ENCODE measurements at regions not wholly inside any gene's neighbourhood (a gene's known extent, or its start where the extent isn't known, plus 50 kb on each side); places are given as distances from the start of the nearest gene placed in this dataset.

DNA sequence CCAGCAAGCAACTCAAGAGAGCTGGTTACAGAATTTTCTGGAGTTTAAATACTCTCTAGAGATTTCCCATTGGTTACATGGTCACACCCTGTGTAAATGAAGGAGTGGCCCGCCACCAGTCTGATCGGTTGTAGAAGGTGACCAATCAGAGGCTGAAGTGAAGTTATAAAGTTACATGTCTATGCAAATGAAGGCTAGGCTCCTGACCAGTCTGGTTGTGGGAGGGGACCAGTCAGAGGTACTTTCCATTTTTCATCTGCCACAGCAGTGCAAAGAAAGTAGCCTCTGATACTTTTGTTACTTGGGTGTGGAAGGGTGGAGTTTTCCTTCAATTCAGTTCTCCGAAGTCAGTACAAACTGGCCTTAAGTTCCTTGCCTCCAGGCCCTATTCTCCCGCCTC lies 273.7 kb downstream of the BARHL2 start:
- WGBS, 2 donors (ENCODE audit: low coverage in 1 of 2), result 75 to 76% methylated on average over 2 to 4 of the region's 4 CpGs
- H3K9me3 ChIP-seq, result no peaks in the 10 kb centered on the region
- intact Hi-C loops (cut with DNase I; ENCODE audit: low total_unique reads) (no loop called here), in situ Hi-C loops (cut with MboI; ENCODE audit: low pct_ligation_motif_present in 1 of 4, low pct_unique_long_range_greater_than_20kb in 1 of 4, low sequenced_read_pairs in 3 of 4) (no loop called here)
- H3K27me3 ChIP-seq, result no peaks in the 10 kb centered on the region
- TF ChIP-seq EP300 (IDR thresholded peaks at IDR 0.05; ENCODE audit: low read depth) (no peak), POLR2AphosphoS5 (IDR thresholded peaks at IDR 0.05) (no peak), POLR2A (IDR thresholded peaks at IDR 0.05) (no peak)
- TF ChIP-seq, protein P1, sequence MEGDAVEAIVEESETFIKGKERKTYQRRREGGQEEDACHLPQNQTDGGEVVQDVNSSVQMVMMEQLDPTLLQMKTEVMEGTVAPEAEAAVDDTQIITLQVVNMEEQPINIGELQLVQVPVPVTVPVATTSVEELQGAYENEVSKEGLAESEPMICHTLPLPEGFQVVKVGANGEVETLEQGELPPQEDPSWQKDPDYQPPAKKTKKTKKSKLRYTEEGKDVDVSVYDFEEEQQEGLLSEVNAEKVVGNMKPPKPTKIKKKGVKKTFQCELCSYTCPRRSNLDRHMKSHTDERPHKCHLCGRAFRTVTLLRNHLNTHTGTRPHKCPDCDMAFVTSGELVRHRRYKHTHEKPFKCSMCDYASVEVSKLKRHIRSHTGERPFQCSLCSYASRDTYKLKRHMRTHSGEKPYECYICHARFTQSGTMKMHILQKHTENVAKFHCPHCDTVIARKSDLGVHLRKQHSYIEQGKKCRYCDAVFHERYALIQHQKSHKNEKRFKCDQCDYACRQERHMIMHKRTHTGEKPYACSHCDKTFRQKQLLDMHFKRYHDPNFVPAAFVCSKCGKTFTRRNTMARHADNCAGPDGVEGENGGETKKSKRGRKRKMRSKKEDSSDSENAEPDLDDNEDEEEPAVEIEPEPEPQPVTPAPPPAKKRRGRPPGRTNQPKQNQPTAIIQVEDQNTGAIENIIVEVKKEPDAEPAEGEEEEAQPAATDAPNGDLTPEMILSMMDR (IDR thresholded peaks at IDR 0.05), result no peak
- H3K4me3 ChIP-seq, result no peak overlapping the region
- H3K27ac ChIP-seq, result no peak overlapping the region
- no peaks in the 10 kb centered on the region for H3K36me3 ChIP-seq
- no peaks in the 10 kb centered on the region for H3K4me1 ChIP-seq
- DNase-seq, result no peak

DNA sequence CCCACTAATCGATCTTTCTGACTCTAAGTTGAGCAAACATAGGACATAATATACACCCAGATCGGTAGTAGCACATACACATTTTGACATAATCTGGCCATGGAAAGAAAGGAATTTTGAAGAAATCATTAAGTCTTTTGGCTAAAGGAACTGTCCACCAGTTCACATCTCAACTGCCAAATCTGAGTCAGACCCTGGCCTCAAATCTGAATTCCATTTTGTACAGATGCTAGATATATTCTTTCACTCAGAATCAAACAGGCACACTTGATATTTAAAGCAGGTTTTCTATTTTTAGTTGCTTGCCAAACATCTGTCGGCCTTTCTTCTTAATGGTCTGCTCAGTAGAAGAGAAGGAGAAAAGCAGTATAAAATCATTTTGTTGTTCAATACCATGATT lies 281.8 kb downstream of the BARHL2 start:
- intact Hi-C loops (cut with DNase I; ENCODE audit: low total_unique reads), result loop anchor here (5.0 kb wide), 1 partner anchor 1148 kb away; no protein-coding TSS in a partner anchor
- Histone ChIP-seq H3K9me3 (no peaks in the 10 kb centered on the region), H3K4me3 (no peak overlapping the region), H3K27ac (no peak overlapping the region), H3K36me3 (no peaks in the 10 kb centered on the region), H3K4me1 (no peaks in the 10 kb centered on the region), H3K27me3 (no peaks in the 10 kb centered on the region)
- no peak for DNase-seq
- TF ChIP-seq POLR2AphosphoS5 (IDR thresholded peaks at IDR 0.05), result no peak
- WGBS, 2 donors (ENCODE audit: low coverage in 1 of 2), result 71 to 86% methylated on average over 3 of the region's 3 CpGs
- in situ Hi-C loops (cut with MboI; ENCODE audit: low pct_ligation_motif_present in 1 of 4, low pct_unique_long_range_greater_than_20kb in 1 of 4, low sequenced_read_pairs in 3 of 4), result no loop called here

DNA sequence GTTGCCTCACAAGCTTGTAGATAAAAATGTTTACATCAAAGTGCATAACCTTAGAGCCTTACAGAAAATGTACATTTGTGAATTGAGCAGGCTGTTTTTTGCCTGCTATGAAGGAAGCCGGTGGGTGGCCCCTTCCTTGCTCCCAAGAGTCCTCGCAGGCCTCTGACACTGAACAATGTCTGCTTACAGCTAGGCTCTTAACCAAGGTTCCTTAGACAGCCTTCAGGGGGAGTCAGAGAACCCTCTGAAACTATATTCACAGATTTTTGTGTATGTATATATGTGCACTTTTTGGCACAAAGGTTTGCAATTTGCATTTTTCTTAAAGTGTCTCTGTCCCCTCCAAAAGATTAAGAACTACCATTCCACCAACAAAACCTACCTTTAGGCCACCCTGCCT lies 282.6 kb downstream of the BARHL2 start:
- no peak overlapping the region for H3K27ac ChIP-seq
- H3K4me3 ChIP-seq, result no peak overlapping the region
- H3K36me3 ChIP-seq, result no peaks in the 10 kb centered on the region
- no peak for DNase-seq
- TF ChIP-seq POLR2A (IDR thresholded peaks at IDR 0.05), result no peak
- TF ChIP-seq EP300 (IDR thresholded peaks at IDR 0.05; ENCODE audit: low read depth), result no peak
- TF ChIP-seq POLR2AphosphoS5 (IDR thresholded peaks at IDR 0.05), result no peak
- TF ChIP-seq, protein P1 (IDR thresholded peaks at IDR 0.05), result no peak
- no peaks in the 10 kb centered on the region for H3K9me3 ChIP-seq
- WGBS, 2 donors (ENCODE audit: low coverage in 1 of 2), result 60 to 80% methylated on average over 1 to 2 of the region's 2 CpGs
- intact Hi-C loops (cut with DNase I; ENCODE audit: low total_unique reads), result no loop called here
- in situ Hi-C loops (cut with MboI; ENCODE audit: low pct_ligation_motif_present in 1 of 4, low pct_unique_long_range_greater_than_20kb in 1 of 4, low sequenced_read_pairs in 3 of 4), result no loop called here
- H3K4me1 ChIP-seq, result no peaks in the 10 kb centered on the region
- H3K27me3 ChIP-seq, result no peaks in the 10 kb centered on the region

DNA sequence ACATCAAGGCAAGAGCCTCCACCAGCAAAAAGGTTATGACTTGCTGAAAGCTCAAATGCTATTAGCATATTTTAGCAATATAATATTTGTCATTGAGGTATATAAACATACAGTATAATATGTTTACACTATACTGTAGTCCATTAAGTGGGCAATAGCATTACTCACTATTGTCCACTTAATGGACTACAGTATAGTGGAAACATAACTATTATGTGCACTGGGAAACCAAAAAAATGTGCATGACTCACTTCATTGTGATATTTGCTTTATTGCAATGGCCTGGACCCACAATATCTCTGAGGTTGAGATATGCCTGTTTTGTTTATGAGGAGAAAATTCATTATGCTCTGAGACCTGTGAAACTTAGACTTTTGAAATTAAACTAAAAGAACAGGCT lies 300.0 kb downstream of the BARHL2 start:
- H3K27ac ChIP-seq, result no peak overlapping the region
- no peaks in the 10 kb centered on the region for H3K9me3 ChIP-seq
- DNase-seq, result no peak
- TF ChIP-seq, protein P1 (IDR thresholded peaks at IDR 0.05), result no peak
- TF ChIP-seq POLR2A (IDR thresholded peaks at IDR 0.05) (no peak), EP300 (IDR thresholded peaks at IDR 0.05; ENCODE audit: low read depth) (no peak)
- intact Hi-C loops (cut with DNase I; ENCODE audit: low total_unique reads), result no loop called here
- H3K4me3 ChIP-seq, result no peak overlapping the region
- no peaks in the 10 kb centered on the region for H3K36me3 ChIP-seq
- no peaks in the 10 kb centered on the region for H3K27me3 ChIP-seq
- in situ Hi-C loops (cut with MboI; ENCODE audit: low pct_ligation_motif_present in 1 of 4, low pct_unique_long_range_greater_than_20kb in 1 of 4, low sequenced_read_pairs in 3 of 4), result no loop called here
- H3K4me1 ChIP-seq, result no peaks in the 10 kb centered on the region

DNA sequence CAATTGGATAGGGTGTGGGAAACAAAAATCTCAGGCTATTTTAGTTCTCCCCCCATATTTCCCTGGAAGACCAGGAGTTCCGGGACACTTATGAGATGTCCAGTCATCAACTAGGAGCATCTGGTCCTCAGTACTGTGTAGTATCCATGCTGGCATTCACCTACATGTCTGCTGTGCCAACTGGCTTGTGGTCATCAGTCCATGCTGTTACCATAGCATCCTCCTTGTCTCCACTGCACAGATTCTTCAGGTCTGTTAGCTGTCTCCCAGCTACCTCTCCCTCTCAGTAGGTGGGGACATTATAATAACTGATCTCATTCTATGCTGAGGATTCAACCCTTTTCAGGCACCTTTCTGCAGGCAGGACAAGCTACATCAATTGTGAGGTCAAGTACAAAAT lies 302.9 kb downstream of the BARHL2 start:
- Histone ChIP-seq H3K9me3 (no peaks in the 10 kb centered on the region), H3K4me1 (no peaks in the 10 kb centered on the region), H3K4me3 (no peak overlapping the region), H3K27ac (no peak overlapping the region), H3K27me3 (no peaks in the 10 kb centered on the region), H3K36me3 (no peaks in the 10 kb centered on the region)
- WGBS, 2 donors (ENCODE audit: low coverage in 1 of 2), result 92% methylated on average over 1 of the region's 1 CpG; no CpG with 5 or more reads in 1 of the 2 donors
- in situ Hi-C loops (cut with MboI; ENCODE audit: low pct_ligation_motif_present in 1 of 4, low pct_unique_long_range_greater_than_20kb in 1 of 4, low sequenced_read_pairs in 3 of 4) (no loop called here), intact Hi-C loops (cut with DNase I; ENCODE audit: low total_unique reads) (no loop called here)
- TF ChIP-seq EP300 (IDR thresholded peaks at IDR 0.05; ENCODE audit: low read depth) (no peak), POLR2AphosphoS5 (IDR thresholded peaks at IDR 0.05) (no peak), POLR2A (IDR thresholded peaks at IDR 0.05) (no peak)
- TF ChIP-seq, protein P1 (IDR thresholded peaks at IDR 0.05), result no peak
- DNase-seq, result no peak

Data from transverse colon (tissue), 4 donors.